T-helper 17 cell (primary cell): ENCODE measurements at regions not wholly inside any gene's neighbourhood (a gene's known extent, or its start where the extent isn't known, plus 50 kb on each side); places are given as distances from the start of the nearest gene placed in this dataset.
"Not testable (repeated sequence)": the region's sequence is repeated elsewhere in the genome, so short reads cannot be mapped to it uniquely, and the experiment has no call there.

ENCODE experiments used
- ATAC-seq: fragments of 150-1000 bp; cut with Tn5 transposase; 2 replicates; pipeline ENCODE4 v1.10.0; 2021; ENCODE audit warnings: mild to moderate bottlenecking, moderate library complexity
- DNase-seq, 3 donors: peaks; one replicate each; pipeline versions ENCODE4 v3.0.0 to v3.0.0-alpha.2; 2020 to 2021
- H3K9me3 ChIP-seq: one replicate; pipeline ENCODE4 v1.7.0; 2013; ENCODE audit warnings: low read length, mild to moderate bottlenecking; ENCODE audit not compliant: control insufficient read depth, poor library complexity, severe bottlenecking
- H3K27ac Mint-ChIP-seq: one replicate; pipeline ENCODE4 v1.8.0; 2022; ENCODE audit warnings: mild to moderate bottlenecking, moderate library complexity, mixed read lengths
- H3K27me3 Mint-ChIP-seq: one replicate; pipeline ENCODE4 v1.8.0; 2022; ENCODE audit warnings: mixed read lengths
- H3K36me3 Mint-ChIP-seq: one replicate; pipeline ENCODE4 v1.8.0; 2022; ENCODE audit warnings: low read depth, mixed read lengths
- H3K4me1 Mint-ChIP-seq: one replicate; pipeline ENCODE4 v1.8.0; 2022; ENCODE audit warnings: mild to moderate bottlenecking, mixed read lengths
- H3K4me3 Mint-ChIP-seq: one replicate; pipeline ENCODE4 v1.8.0; 2022; ENCODE audit warnings: mild to moderate bottlenecking, moderate library complexity, mixed read lengths

DNA sequence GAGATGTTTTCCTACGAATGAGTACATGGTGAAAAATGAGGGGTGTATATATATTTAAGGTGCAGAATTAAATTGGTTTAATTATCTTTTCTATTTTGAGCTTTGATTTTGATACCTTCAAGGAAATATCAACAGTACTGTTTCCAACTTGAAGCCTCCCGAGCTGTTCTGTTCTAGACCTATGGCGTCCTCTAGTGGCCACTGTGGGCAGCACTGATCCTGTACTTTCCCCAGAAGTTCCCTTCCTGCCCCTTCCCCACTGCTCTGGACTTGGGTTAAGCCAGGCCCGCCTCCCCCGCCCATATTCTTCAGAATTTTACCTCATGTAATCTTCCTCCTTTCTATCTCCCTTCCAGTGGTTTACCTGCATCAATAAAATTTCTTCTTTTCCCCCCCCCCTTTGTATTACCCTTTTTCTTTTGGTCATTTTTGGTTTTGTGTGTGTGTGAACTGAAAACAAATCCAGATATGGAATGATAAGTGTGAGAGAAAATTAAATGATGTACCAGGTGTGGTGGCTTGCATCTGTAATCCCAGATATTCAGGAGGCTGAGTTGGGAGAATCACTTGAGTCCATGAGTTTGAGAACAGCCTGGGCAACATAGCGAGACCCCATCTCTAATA is 1643.5 kb downstream of the TP53TG3F start:
- no peaks in the 10 kb centered on the region for H3K4me1 Mint-ChIP-seq
- H3K9me3 ChIP-seq: no peaks in the 10 kb centered on the region
- no peak overlapping the region for H3K27ac Mint-ChIP-seq
- DNase-seq (no peak), ATAC-seq (no peak)
- no peak overlapping the region for H3K4me3 Mint-ChIP-seq
- no peaks in the 10 kb centered on the region for H3K36me3 Mint-ChIP-seq
- H3K27me3 Mint-ChIP-seq: no peaks in the 10 kb centered on the region

DNA sequence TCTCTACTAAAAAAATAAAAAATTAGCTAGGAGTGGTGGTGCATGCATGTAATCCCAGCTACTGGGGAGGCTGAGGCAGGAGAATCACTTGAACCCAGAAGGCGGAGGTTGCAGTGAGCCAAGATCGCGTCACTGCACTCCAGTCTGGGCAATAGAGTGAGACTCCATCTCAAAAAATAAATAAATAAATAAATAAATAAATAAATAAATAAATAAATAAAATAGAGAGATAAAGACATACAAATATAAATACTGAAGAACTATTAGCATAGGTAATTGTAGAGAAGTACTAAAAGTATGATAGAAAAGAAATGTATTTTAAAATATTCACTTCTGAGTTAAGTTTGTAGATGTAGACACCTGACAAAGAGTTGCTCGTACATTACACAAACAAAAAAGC is 1652.4 kb downstream of the TP53TG3F start:
- H3K36me3 Mint-ChIP-seq, H3K9me3 ChIP-seq, H3K27ac Mint-ChIP-seq, DNase-seq, ATAC-seq, H3K27me3 Mint-ChIP-seq, H3K4me3 Mint-ChIP-seq, H3K4me1 Mint-ChIP-seq: not testable (repeated sequence)

DNA sequence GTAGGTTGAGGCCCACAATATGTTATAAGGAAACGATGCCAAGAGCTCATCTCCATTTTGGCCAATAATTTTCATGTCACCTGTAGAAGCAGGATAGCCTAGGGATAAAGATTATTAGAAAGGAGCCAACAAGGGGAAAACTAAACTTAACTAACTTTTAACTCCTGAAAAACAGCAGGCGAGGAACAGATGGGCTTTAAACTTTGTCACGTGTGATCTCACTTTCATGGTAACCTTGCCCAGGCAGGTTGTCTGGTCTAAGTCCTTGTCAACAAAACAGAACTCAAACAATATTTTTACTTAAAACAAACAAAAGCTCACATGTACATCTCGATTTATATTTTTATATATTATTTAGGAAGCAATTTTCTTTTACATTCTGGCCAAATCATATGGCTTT is 1672.0 kb downstream of the TP53TG3F start:
- no peaks in the 10 kb centered on the region for H3K4me1 Mint-ChIP-seq
- H3K4me3 Mint-ChIP-seq: no peak overlapping the region
- no peak overlapping the region for H3K27ac Mint-ChIP-seq
- H3K36me3 Mint-ChIP-seq: no peaks in the 10 kb centered on the region
- no peak for DNase-seq
- H3K27me3 Mint-ChIP-seq: no peaks in the 10 kb centered on the region
- no peaks in the 10 kb centered on the region for H3K9me3 ChIP-seq
- no peak for ATAC-seq

DNA sequence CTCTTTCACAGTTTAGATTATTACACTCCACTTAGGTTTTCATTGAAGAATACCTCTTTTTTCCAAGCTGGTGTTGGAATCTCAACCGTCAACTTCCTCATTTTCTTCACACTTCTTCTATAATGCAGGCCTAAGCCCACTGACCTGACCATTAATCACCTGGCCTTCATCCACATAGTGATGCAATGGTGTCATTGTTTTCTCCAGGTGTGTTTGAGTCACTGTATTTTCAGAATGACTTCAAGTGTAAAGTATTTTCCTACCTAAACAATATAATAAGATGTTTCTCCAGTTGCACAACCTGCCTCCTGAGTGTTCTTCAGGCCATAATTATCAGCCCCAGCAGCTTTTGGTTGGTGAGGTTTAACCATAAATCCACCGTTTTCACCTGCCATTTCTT is 1675.1 kb downstream of the TP53TG3F start:
- no peak for DNase-seq
- H3K4me1 Mint-ChIP-seq: no peaks in the 10 kb centered on the region
- H3K36me3 Mint-ChIP-seq: no peaks in the 10 kb centered on the region
- H3K9me3 ChIP-seq: no peaks in the 10 kb centered on the region
- H3K27ac Mint-ChIP-seq: no peak overlapping the region
- ATAC-seq: no peak
- no peak overlapping the region for H3K4me3 Mint-ChIP-seq
- no peaks in the 10 kb centered on the region for H3K27me3 Mint-ChIP-seq

DNA sequence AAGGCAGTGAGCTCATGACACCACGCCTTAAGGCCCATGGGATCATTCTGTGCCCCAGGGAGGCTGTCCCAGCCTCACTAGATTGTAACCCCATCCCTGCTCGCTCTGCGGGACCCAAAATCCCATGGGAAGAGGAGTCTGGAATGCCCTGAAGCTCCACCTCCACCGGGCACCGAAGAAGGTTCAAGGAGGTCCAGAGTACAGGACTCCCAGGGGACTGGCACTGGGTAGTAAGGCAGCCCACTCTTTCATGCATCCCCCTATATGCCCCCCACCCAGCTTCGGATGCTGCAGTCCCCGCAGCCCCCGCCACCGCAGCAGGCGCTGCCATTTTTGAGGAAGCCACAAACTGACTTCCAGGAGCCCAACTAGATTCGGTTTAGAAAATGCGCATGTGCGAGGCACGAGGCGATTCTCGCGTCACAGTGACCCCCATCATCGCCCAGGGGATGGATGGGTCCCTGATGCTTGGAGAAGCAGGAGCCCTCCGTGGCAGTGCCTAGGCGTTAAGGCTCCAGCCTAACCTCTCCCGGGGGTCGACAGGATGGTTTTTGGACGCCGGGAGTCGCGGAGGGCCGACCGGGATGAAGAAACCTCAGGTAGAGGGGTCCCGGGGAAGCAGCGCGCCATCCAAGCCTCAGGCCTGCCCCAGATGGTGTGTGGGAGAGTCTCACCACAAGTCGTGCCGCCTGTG is 1681.0 kb downstream of the TP53TG3F start:
- no peak for DNase-seq
- H3K9me3 ChIP-seq: no peaks in the 10 kb centered on the region
- ATAC-seq: no peak

DNA sequence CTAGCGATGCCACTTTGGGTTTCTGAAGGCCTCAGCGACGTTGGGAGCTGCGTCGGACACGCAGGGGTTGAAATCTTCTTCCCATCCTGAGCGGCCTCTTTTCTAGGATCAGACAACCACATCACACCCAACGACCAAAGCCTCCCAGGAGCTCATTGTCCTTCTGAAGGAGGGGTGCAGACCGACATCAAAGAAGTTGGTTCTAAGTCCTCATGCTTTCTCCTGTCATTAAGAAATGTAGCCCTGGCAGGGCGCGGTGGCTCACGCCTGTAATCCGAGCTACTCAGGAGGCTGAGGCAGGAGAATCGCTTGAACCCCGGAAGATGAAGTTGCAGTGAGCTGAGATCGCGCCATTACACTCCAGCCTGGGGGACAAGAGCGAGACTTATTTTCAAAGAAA is 1681.9 kb downstream of the TP53TG3F start:
- H3K27me3 Mint-ChIP-seq: no peaks in the 10 kb centered on the region
- ATAC-seq: no peak
- no peaks in the 10 kb centered on the region for H3K9me3 ChIP-seq
- no peak for DNase-seq
- no peak overlapping the region for H3K27ac Mint-ChIP-seq
- H3K4me1 Mint-ChIP-seq: no peaks in the 10 kb centered on the region
- H3K4me3 Mint-ChIP-seq: no peak overlapping the region
- H3K36me3 Mint-ChIP-seq: no peaks in the 10 kb centered on the region

More for the DNA sequence above, 1681.0 kb downstream of the TP53TG3F start:
- Mint-ChIP-seq H3K36me3 (no peaks in the 10 kb centered on the region), H3K27me3 (no peaks in the 10 kb centered on the region), H3K4me3 (no peak overlapping the region), H3K27ac (no peak overlapping the region), H3K4me1 (no peaks in the 10 kb centered on the region)

DNA sequence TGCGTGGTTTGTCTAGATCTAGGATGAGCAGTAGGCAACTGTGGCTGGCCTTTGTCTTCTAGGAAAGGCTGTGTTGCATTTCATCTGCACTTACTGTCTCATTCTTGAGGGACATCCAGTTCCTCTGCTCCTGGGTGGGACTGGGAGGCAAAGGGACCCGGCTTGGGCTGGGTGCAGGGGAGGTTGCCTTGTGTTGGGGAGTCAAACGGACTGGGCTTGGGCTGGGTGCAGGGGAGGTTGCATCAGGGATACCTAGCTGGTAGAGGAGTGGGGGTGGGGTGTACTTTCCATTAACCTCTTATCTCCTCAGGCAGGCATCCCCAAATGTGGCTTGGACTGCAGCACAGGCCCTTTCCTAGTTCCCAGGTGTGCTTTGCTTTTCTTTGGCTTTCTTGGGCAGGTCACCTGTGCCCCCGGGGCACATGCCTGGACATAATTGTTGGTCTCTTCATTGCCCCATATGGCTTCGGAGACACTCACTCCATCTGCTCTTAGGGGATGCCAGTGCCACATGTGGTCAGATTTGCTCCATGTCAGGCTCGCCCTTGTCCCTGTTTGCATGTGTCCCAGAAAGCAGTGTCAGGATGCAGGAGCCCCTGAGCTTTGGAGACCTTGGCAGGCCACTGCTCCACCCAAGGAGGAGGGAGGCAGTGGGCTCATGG is 1682.9 kb downstream of the TP53TG3F start:
- Mint-ChIP-seq H3K4me1 (no peaks in the 10 kb centered on the region), H3K27ac (no peak overlapping the region), H3K36me3 (no peaks in the 10 kb centered on the region), H3K27me3 (no peaks in the 10 kb centered on the region), H3K4me3 (no peak overlapping the region)
- DNase-seq (no peak), ATAC-seq (no peak)
- no peaks in the 10 kb centered on the region for H3K9me3 ChIP-seq

DNA sequence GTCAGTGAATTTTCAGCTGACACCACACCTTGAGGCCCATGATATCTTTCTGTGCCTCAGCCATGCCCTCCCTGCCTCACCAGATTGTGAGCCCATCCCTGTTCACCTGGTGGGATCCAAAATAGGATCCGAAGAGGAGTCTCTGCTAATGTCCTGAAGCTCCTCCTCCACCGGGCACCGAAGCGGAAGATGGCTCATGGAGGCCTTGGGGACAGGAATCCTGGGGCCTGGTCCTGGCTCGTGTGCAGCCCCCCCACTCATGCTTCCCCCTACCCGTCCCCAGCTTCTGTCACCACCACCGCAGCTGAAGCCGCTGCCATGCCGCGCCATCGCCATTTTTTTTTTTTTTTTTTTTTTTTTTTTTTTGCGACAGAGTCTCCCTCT is 1683.4 kb downstream of the TP53TG3F start:
- H3K4me1 Mint-ChIP-seq: no peaks in the 10 kb centered on the region
- no peak for ATAC-seq
- no peak overlapping the region for H3K27ac Mint-ChIP-seq
- H3K9me3 ChIP-seq: no peaks in the 10 kb centered on the region
- no peaks in the 10 kb centered on the region for H3K27me3 Mint-ChIP-seq
- no peaks in the 10 kb centered on the region for H3K36me3 Mint-ChIP-seq
- no peak for DNase-seq
- H3K4me3 Mint-ChIP-seq: no peak overlapping the region

DNA sequence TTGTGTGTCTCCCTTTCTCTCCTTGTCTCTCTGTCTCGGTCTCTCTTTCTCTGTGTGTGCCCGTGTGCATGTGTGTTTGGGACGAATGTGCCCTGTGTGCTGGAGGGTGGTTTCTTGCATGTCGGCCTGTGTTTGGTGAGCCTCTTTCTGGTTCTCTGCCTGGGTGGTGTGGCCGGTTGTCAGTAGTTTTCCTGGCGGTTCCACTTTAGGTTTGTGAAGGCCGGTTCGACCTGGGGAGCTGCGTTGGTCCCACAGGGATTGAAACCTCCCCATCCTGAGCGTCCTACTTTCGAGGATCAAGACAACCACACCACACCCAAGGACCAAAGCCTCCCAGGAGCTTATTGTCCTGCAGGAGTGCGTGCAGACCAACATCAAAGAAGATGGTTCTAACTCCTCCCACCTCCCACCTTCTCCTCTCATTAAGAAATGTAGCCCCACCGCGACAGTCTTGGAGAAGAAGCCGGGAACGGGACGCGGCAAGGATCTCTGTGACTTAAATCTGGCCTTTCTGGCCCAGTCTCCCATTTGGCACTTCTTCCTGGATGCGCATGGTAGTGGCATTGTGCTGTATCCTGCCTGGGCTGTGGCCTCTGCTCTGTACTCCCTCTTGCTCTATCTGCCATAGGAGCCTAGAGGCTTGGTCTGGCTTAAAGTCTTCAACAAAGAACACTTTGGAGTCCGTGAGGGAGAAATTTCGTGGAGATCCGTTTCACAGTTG is 1685.0 kb downstream of the TP53TG3F start:
- Mint-ChIP-seq H3K27me3 (no peaks in the 10 kb centered on the region), H3K4me3 (no peak overlapping the region), H3K36me3 (no peaks in the 10 kb centered on the region), H3K27ac (no peak overlapping the region), H3K4me1 (no peaks in the 10 kb centered on the region)
- H3K9me3 ChIP-seq: no peaks in the 10 kb centered on the region
- DNase-seq (no peak), ATAC-seq (no peak)

DNA sequence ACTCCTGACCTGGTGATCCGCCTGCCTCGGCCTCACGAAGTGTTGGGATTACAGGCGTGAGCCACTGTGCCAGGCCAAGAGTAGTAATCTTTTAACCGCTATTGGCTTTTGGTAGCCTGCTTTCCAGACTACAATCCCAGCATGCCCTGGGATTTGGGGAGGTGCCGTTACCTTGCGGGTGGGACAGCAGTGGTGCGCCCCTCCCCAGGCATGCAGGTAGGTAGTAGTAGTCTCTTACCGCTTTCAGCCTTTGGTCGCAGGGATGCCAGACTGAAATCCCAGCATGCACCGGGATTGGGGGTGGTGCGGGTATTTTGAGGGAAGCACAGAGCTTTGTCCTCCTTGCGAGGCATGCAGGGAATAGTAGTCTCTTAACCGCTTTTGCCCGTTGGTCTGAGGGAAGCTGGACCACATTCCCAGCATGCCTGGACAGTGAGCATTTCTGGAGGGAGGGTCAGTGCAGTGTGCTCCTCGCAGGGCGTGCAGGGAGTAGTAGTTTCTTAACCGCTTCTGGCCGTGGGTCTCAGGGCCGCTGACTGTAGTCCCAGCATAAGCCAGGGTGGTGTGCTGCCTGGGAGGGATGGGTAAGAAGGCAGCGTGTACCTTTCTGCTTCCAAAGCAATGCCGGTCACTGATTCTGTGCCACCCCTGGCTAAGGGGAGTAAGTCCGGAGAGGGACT is 1686.8 kb downstream of the TP53TG3F start:
- DNase-seq: no peak
- Mint-ChIP-seq H3K4me3 (no peak overlapping the region), H3K27ac (no peak overlapping the region), H3K4me1 (no peaks in the 10 kb centered on the region), H3K36me3 (no peaks in the 10 kb centered on the region), H3K27me3 (no peaks in the 10 kb centered on the region)
- ATAC-seq: no peak
- H3K9me3 ChIP-seq: no peaks in the 10 kb centered on the region

DNA sequence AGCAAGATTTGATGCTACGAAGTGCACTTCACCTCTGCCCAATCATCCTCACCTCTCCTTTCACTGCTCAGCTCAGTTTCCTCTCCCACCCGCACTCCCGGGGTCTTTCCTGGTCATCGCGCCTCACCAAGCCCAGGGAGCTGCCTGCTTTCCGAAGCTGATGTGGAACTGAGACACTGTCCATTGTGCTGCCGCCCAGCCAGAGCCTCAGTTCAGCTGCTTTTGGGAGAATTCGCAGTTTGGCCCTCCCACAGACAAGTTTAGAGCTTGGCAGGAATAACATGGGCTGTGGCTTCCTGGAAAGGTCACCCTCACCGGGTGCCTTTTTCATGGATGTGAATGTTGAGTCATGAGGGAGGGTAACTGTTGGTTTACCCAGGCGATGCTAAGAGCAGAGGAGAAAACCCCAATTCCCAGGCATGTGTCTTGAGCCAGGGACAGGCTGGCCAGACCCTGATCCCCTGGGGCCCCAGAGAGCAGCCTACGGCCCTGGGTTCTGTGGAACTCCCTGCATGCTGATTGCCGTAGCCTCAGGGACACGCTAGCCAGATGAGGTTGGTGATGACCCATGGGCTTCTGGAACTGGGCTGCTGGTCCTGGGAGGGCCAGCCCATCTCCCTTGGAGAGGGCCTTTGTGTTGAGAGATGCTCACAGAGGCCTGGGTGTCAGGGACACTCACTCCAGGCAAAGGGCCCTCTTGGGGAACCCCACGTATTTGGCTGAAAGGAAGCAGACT is 1687.5 kb downstream of the TP53TG3F start:
- H3K27ac Mint-ChIP-seq: no peak overlapping the region
- no peak overlapping the region for H3K4me3 Mint-ChIP-seq
- no peak for ATAC-seq
- DNase-seq: no peak
- no peaks in the 10 kb centered on the region for H3K27me3 Mint-ChIP-seq
- no peaks in the 10 kb centered on the region for H3K4me1 Mint-ChIP-seq
- no peaks in the 10 kb centered on the region for H3K9me3 ChIP-seq
- H3K36me3 Mint-ChIP-seq: no peaks in the 10 kb centered on the region

DNA sequence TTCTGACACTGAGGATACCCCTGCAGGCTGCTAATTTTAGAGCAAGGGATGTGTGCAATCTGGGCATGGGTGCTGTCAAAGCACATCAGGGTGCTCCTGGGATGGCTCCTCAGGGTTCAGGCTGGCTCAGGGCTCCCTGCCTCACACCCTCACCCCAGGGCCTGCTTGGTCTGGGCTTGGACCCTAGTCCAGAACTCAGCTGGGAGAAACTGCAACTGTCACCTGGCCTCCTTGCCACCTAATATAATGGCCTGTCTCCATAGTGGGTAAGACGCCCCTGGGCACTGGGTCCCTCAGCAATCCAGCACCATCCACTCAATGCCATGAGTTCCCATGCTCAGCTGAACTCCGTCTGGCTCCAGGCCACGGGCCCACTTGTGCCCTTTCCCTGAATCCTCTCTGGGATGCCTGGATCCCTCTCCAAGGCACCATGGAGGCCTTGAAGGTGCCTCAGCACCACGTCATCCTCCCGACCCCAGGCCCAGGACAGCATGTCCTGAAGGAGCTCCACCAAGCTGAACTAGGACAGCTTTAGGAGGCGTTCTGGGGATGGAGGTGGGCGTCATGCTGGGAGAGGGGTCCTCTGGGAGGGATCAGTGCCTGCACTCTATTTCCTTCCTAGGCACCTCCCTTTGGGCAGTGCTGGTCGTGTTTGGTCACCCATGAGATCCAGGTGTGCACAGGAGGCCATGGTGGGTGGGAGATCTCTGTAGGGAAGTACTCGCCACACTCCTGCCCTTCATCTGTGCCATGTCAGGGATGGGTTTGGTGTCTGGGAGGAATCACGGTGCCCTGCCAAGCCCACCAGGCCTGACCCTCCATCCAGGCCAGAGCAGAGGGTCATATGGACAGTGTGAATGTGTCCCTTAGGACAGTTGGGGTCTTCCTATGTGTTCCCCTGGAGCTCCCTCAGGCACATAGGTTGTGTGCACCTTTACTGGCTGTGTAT is 1688.4 kb downstream of the TP53TG3F start:
- ATAC-seq (no peak), DNase-seq (no peak)
- H3K27ac Mint-ChIP-seq: no peak overlapping the region
- H3K36me3 Mint-ChIP-seq: no peaks in the 10 kb centered on the region
- no peaks in the 10 kb centered on the region for H3K27me3 Mint-ChIP-seq
- H3K4me1 Mint-ChIP-seq: no peaks in the 10 kb centered on the region
- H3K4me3 Mint-ChIP-seq: no peak overlapping the region
- no peaks in the 10 kb centered on the region for H3K9me3 ChIP-seq
